Medulla oblongata (tissue), 1 donor: ENCODE measurements at regions not wholly inside any gene's neighbourhood (a gene's known extent, or its start where the extent isn't known, plus 50 kb on each side); places are given as distances from the start of the nearest gene placed in this dataset.

ENCODE experiments used
- DNase-seq: peaks from one replicate; pipeline ENCODE4 v3.0.0-alpha.2; 2015; ENCODE audit errors: extremely low spot score

DNA sequence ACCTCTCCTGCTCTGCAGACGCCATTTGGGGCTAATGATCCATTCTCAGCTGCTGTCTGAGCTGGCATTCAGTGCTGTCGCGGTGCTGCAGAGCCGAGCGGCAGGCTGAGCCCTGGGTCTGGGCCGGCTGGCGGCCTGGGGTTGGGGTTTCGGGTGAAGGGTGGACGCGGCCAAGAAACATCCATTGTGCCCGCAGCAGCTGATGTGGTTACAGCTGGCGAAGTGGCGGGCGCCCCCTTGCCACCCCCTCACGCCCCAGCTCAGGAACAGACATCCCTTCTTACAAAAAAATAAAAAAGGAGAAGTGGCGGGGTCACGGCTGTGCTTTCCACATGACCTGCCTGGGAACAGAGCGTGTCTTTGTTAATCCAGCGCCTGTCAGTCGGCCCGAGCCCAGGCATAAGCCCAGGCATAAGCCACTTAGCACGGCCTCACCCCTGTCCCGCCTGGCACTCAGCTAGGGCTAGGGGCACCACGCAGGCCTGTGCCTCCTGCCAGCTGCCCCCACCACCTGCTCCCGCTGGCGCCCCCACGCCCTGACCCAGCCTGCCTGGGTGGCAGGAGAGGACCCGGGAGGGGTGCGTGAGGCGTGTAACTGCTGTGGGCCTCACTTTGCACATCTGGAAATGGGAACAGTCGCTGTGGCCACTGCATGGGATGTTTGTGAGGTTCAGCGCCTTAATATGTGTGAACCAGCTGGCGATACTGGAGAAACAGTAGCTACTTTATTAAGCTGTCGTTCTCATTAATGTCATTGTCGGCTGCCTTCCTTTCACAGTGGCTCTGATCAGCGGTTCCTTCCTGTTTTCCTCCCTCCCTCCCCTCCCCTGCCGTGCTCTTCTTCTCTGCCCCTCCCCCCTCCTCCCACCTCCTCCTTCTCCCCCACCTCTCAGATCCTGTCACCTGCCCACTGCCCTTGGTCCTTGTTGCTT is 197.7 kb upstream of the CIBAR2 start:
- DNase-seq = peak; percentile 96

DNA sequence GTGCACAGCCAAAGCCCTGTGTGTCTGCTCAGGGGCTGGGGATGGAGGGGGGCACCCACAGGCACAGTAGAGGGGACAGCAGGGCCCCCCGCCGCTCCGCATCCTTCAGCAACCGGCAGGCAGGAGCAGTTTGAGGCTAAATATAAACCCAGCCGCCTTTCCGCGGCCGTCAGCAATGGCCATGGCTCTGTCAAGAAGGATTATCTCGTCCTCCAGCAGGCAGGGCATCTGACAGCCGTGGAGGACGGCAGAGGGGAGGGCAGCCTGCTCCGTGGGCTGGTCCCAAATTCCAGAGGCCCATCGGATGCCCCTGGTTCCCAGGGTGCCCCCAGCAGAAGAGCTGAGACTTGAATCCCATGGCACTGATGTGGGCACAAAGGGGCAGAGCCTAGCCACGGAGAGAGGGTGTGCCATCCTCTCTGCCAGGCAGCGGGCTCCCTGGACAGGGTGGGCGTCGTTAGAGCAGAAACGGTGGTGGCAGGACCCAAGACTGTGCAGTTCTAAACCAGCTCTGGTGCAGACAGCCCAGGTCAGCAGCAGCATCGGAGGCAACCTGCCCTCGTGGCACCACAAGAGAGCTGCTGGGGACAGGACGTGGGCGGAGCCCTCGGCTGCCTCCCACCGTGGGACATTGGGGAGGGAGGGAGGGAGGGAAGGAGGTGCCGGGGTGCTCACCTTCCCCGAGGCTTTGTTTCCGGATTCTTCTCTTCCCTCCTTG is 198.8 kb upstream of the CIBAR2 start:
- no peak for DNase-seq

DNA sequence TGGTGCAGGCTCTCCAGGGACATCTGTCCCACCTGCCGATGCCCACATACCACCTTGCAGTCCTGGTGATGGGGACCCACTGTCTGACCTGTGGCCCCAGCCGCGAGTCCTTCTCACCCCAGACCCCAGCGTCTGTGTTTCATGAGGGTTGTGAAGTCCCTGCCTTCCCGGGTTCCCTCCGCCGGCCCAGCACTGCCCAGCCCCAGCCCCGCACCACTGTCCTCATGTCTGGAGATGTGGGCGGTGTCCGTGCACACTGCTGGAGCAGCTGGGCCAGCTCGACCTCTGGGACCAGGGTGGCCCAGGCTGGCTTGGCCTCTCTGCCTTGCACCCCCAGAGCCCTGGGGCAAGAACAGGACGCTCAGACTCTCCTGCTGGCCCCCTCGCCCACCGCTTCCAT is 199.5 kb upstream of the CIBAR2 start:
- no peak for DNase-seq

DNA sequence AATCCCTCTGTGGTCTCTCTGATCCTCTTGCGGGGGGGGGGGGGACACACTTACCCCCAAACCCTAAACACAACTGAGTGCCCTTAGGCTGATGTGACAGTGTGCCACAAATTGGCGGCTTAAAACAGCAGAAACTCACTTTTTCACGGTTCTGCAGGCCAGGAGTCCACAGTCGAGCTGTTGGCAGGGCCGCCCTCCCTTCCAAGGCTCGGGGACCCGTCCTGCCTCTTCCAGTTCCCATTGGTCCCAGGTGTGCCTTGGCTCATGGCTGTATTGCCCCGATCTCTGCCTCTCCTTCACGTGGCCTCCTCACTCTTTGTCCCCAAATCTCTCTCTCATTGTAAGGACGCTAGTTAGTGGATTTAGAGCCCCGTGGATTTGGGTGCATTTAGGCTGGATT is 199.9 kb upstream of the CIBAR2 start:
- DNase-seq = no peak

DNA sequence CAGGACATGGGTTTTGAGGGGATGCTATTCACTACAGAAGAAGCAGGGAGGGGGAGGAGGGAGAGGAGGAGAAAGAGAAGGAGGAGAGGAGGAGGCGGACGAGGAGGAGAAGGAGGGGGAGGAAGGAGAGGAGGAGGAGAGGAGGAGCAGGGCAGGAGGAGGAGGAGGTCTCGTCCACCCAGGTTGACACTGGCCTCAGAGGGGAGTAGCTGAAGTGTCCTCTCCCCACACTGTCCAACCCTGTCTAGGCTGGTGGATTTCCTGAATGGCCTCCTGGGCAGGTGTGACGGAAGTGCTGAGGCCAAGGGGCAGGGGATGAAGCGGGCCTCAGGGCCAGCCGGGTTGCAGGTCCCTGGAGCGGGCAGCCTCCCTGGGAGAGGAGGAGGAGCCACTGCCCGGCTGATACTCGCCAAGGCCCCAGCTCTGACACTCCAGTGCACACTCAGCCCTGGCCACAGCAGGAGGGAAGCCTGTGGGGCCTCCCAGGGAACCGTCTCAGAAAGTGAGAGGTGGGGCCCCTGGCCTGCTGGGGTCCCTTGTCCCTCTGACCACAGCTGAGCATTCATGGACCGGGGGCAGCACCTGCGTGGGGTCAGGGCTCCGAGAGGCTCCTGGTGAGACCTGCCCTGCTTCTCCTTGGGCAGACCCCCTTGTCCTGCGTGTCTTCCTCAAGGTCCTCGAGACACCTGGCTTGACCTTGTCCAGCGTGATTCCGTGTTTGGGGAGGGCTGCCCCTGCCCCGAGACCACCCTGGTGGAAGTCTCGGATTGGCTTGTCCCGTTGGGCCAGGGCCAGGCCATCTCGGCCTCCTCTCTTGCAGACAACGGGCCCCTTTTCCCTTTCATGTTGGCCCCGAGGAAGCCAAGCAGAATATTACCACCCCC is 200.6 kb upstream of the CIBAR2 start:
- no peak for DNase-seq

DNA sequence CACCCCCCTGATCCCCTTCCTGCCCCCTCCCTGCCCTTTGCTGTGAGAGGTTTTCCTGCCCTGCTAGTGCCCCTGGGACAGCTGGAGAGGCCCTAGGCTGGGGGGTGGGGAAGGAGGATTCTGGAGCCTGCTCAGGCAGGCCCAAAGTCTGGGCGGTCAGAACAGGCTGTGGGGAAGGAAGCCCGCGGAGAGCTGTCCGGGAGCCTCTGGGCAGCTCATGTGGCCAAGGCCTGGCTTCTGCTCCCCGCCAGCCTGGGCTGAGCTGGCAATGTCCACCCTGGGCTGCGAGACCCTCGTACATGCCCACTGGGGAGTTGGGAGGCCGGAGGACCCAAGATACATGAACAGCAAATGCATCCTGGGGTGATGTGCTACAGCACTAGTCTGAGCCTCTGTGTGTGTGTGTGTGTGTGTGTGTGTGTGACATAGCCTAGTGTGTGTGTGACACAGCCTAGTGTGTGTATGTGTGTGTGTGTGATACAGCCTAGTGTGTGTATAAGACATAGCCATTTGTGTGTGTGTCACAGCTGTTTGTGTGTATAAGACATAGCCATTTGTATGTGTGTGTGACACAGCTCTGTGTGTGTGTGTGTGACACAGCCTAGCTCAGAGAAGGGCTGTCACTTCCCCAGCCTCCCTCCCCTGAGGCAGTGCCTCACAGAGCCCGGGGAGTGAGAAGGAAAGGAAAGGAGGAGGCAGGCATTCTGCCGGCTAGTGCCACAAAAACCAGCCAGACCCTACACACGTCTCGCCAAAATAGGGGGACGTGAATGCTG is 201.4 kb upstream of the CIBAR2 start:
- peak; percentile 81 for DNase-seq

DNA sequence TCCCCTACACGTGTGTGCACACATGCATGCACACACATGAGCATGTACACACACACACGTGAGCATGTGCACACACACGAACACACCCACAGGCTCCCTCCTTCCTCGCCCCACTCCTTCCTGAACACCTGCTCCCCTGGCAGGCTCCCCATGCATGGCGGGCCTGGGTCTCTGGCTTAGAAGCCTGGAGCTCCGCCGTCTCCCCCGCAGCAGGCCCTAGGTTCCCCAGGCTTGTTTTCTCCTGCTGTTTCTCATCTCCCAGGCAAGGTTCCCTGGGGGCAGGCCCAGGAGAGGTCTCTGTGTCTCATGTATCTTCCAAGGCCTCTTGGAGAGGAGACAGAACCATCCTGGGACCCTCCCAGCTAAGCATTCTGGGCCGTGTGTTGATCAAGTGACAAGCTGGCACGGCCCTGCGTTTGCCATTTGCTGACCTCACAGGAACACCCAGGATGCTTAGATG is 202.3 kb upstream of the CIBAR2 start:
- no peak for DNase-seq

DNA sequence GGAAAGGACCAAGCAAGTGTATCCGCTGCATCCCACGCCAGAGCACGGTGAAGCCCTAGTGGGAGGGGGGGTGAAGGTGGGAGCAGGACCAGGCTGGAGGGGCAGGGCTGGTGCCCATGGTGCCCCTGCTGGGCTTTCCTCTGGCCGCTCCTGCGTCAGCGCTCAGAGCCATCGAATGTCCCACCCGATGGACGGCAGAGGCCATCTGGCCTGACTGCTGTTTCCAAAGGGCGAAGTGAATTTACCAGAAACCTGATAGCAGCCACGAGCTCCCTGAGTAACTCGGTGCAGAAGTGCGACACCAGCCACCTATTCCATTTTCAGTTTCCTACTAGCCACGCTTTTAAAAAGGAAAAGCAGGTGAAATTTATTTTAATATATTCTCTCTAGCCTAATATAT is 203.6 kb upstream of the CIBAR2 start:
- DNase-seq = no peak

DNA sequence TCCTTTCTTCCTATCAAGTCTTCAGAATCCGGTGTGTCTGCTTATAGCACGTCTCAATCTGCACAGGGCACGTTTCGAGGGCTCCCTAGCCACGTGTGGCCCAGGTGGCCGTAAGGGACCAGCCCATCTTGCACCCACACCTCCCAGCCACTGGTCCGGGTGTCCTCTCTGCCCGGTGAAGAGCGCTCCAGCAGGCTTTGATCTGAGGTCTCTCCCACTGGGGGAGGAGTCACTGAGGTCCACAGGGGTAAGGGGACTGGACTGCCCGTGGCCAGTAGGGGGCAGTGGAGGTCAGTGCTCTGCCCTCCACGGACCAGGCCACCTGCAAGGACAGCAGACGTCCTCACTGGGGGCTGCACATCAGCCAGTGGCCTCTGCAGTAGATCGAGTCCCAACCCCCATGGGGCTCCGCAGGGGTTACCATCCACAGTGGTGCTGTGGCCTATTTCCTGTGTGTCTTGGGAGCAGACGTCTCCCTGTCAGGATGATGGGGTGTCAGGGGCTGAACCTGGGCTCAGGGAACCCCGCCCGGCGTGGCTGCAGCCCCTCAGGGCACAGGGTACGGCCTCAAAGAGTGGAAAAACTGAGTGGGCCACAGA is 204.1 kb upstream of the CIBAR2 start:
- peak; percentile 84 for DNase-seq

DNA sequence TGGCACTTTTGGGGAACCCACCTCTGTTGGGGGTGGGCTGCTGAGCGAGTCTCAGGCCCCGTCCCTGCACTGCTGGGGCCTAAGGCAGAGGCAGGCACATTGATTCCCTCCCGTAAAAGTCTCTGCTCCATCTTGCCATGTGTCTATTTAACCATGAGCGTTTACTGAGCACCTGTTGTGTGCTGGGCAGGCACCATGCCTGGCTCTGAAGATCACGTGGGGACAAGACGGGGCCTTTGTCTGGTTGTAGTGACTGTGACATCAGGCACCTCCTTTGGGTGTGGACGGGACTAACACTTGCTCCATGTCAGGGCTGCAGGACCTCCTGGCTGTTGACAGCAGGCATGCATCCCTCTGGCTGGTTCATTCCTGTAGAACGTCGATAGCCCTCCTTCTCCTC is 204.7 kb upstream of the CIBAR2 start:
- DNase-seq = no peak

DNA sequence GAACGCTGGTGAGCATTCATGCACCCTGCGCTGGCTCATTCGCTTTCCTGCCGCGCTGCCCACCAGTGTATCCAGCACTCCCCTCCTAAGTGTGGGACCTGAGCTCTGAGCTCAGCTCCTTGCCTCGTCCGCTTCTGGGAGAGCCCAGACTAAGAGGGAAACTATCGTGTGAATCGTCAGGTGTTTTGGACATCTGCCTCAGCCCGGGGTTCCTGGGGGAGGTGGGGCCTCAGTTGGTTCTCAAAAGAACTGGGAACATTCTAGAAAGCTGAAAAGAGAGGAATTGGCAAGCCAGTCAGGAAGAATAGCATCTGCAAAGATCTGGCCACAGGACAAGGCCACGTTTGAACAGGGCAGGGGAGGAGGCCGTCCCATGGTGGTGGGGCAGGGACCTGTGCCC is 205.4 kb upstream of the CIBAR2 start:
- no peak for DNase-seq

DNA sequence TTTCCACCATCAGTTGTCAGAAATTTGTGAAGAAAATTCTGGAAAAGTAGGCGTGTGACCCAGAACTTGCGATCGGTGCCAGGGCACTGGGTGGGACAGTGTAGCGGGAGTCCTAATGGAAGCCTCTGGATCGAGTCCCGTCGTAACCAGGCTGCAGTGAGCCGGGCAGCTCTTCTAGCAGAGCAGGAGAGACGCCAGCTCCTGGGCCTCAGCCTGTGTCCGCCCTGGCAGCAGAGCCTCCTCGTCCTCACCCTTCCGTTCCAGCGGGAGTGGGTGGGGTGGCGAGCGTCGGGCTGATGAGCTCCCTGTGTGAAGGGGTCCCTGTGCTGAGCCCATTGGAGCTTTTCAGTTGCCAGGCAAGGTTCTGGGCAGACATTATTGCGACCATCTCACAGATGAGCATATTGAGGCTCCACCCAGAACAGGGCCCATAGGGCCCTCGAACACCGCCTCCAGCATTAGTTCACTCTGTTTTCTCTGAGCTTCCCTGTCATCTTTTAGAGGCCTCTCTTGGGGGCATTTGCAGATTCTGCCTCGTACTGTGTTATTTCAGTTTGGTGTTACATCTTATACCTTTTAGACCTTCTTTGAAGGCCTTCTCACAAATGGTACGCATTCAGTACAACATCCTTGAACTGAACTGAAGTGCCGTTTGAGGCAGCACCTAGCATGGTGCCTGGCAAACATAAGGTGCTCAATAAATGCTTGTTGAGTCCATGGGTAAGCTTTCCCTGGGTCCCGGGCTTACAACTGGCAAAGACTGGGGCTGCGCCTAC is 207.1 kb upstream of the CIBAR2 start:
- DNase-seq = peak; percentile 51

DNA sequence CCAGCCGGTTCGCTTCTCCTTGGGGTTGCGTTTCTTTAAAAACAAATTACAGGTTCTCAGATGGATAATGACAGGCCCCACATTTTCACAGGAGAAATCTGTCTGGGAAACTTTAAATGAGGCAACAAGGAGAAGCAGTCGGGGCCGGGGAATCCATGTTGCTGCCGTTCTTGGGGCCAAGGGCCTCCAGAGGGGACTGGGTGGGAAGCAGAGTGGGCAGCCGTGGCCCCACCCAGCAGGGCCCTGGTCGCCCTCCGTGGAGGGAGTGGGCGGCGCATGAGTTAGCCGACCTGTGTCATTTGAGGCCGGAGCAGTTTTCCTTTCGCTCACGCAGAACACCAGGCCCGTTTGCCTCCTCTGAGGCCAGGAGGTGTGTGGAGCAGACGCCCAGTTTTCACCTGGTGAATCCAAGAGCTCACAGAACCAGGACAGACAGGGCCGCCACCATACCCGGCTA is 207.7 kb upstream of the CIBAR2 start:
- no peak for DNase-seq

DNA sequence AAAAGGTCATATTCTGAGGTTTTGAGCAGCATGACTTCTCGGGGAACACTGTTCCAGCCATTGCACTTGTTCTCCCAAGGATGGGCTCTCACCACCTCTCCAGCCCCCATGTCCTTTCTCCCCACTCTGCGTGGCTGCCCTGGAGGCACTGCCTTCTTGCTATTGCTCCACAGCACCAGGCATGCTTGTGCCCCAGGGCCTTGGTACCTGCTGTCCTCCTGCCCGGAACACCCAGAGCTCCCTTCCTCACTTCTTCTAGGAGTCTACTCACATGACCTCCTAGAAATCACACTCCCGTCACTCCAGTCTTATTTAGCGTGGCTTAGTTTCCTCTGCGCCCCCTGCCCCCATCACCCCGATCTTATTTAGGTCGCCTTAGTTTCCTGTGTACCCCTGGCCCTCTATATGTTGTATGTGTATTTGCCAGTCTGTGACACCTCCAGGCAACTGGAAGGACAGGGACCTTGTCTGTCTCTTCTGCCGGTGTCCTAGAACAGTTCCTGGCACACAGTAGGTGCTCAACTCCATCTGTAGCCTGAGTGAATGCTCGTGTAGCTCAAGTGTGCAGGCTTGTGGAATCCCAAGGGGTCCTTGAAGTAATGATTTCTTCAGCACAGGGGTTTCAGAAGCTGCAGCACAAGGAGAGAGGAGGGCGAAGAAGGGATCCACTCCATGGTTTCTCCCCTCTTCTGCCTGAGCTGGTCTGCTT is 208.6 kb upstream of the CIBAR2 start:
- no peak for DNase-seq

DNA sequence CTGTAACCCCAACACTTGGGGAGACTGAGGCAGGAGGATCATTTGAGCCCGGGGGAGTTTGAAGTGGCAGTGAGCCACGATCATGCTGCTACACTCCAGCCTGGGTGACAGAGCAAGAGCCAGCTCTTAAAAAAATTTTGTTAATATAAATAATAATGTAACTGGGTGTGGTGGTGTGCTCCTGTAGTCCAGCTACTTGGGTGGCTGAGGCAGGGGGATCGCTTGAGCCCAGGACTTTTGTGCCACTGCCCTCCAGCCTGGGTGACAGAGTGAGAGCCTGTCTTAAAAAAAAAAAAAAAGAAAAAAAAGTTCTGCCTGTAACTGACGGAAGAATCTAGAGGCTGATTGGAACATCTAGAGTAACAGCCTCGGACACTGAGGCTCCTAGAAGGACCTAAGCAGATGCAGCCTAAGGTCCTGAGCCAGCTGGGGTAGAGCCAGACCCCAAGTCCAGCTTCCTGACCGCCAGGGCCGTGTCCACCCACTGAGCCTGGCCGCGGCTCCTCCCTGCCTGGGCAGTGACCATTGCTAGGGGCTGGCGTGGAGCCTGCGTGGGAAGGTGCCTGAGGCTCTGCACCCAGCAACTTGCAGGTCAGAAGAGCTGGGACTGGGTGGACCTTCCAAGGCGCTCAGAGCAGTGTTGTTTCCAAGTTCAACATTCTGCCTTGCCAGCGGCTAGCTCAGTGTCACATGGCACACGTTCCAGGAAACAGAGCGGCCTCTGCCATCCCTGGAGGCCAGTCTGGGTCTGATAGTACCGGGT is 209.4 kb upstream of the CIBAR2 start:
- peak; percentile 94 for DNase-seq

DNA sequence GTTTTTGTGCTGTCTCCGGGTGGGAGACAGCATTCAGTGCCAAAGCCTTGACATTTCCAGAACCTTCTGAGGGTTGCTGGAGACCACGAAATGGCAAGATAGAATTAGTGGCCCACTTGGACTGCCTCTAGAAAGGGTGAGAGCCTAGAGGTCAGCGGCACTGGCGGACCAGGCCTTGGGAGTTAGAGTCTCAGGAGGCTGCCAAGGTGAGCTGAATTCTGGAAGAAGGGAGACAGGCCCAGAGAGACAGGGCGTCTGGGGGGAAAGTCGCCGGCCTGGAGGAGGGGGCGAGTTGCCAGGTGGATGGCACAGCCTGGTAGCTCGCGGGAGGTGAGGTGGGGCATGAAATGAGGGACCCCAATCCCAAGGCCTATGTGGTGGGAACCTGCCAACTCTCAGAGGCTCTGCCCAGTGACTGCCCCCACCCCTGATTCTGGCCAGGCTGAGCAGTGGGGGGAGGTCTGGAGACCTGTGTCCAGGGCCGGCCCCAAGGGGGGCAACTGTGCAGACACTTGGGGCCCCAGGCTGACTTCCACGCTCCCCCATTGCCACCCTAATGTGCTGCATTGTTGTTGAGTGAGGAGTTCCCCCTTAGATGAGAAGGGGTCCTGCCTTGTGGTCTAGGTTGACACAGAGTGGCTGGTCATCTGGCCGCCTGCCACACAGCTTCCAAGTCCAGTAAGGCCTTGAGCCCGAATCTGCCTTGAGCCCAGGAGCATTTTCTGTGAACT is 211.1 kb upstream of the CIBAR2 start:
- DNase-seq = no peak

DNA sequence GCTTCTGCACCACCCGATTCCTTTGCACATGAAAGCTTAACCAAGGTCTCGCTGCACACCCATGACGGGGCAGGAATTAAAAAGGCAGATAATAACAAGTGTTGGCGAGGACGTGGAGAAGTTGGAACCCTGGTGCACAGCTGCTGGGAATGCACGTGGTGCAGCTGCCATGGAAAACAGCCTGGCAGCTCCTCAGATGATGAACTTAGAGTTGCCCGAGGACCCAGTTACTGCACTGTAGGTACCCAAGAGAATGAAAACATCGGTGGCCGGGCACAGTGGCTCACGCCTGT is 211.6 kb upstream of the CIBAR2 start:
- DNase-seq = no peak

DNA sequence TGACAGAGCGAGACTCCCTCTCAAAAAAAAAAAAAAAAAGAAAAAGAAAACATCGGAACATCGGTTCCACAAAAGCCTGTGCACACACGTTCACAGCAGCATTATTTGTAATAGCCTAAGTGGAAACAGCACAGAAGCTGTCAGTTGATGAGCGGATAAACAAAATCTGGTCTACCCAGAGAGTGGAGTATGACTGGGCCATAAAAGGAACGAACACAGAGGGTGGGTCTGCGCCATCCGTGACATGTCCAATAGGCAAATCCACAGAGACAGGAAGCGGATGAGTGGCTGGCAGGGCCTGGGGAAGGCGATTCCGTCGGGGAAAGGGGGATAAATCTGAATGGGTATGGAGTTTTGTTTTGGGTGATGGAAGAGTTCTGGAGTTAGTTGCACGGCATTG is 212.2 kb upstream of the CIBAR2 start:
- no peak for DNase-seq
